B cell (primary cell): ENCODE measurements at regions not wholly inside any gene's neighbourhood (a gene's known extent, or its start where the extent isn't known, plus 50 kb on each side); places are given as distances from the start of the nearest gene placed in this dataset.

Source experiments
- ATAC-seq: fragments of 200-7000 bp; cut with Tn5 transposase; one replicate; pipeline ENCODE4 v1.10.0; 2021; ENCODE audit warnings: low read depth, mild to moderate bottlenecking, moderate number of reproducible peaks, moderate library complexity
- CTCF ChIA-PET: fragments of 350-600 bp; sonication (Branson Sonifier 250); formaldehyde crosslinking; loops from one replicate; lab custom pipeline; 2021; ENCODE audit warnings: antibody characterized with exemption, inconsistent platforms; lab: Charles Lee
- POLR2A ChIA-PET: fragments of 350-600 bp; sonication (Branson Sonifier 250); formaldehyde crosslinking; loops from one replicate; lab custom pipeline; 2021; ENCODE audit warnings: antibody characterized with exemption; lab: Charles Lee
- DNase-seq: peaks from one replicate; pipeline ENCODE4 v3.0.0; 2013
- H2AFZ ChIP-seq: 2 replicates; pipeline ENCODE4 v1.6.1; 2012; ENCODE audit warnings: mild to moderate bottlenecking, low read depth, low read length; ENCODE audit not compliant: insufficient read depth, poor library complexity, severe bottlenecking
- H3K27ac ChIP-seq, 2 donors: 1 replicate in 1 of 2; 2 replicates in 1 of 2; pipeline ENCODE4 v1.5.1; 2012 to 2013; ENCODE audit warnings: low read length in 2 of 2, mild to moderate bottlenecking in 2 of 2, moderate library complexity in 1 of 2
- H3K27me3 ChIP-seq, 4 experiments: fragments of 200-600 bp in 1 of 4; sonication (generic) in 1 of 4; replicated peaks in 1 of 4; 1 replicate in 2 of 4; 2 replicates in 2 of 4; pipeline versions ENCODE4 v1.6.1 to v1.7.0; 2013 to 2016; ENCODE audit warnings: low read length in 3 of 4, mild to moderate bottlenecking in 2 of 4, mixed read lengths in 1 of 4, moderate library complexity in 1 of 4; ENCODE audit not compliant: insufficient read depth in 4 of 4, control insufficient read depth in 3 of 4; ENCODE audit errors: control extremely low read depth in 1 of 4
- H3K36me3 ChIP-seq, 2 experiments: replicated peaks in 1 of 2; 1 replicate in 1 of 2; 2 replicates in 1 of 2; pipeline versions ENCODE4 v1.6.1 to v1.7.1; 2013; ENCODE audit warnings: low read length in 1 of 2; ENCODE audit not compliant: insufficient read depth in 2 of 2, control insufficient read depth in 1 of 2; ENCODE audit errors: control extremely low read depth in 1 of 2, extremely low read depth in 1 of 2
- H3K4me1 ChIP-seq, 2 donors: fragments of 200-600 bp in 1 of 2; sonication (generic) in 1 of 2; 1 replicate in 1 of 2; 2 replicates in 1 of 2; pipeline versions ENCODE4 v1.5.1 to v1.6.1; 2013 to 2017; ENCODE audit warnings: low read length in 2 of 2; ENCODE audit not compliant: control insufficient read depth in 2 of 2, insufficient read depth in 2 of 2
- H3K4me2 ChIP-seq: replicated peaks from 2 replicates; pipeline ENCODE3; 2012; ENCODE audit warnings: mild to moderate bottlenecking, low read depth, low read length; ENCODE audit not compliant: poor library complexity, severe bottlenecking
- H3K4me3 ChIP-seq, 5 experiments: fragments of 200-600 bp in 1 of 5; sonication (generic) in 1 of 5; 1 replicate in 3 of 5; 2 replicates in 2 of 5; pipeline versions ENCODE4 v1.5.1 to v1.7.0; 2011 to 2016; ENCODE audit warnings: low read length in 4 of 5, mild to moderate bottlenecking in 4 of 5, low read depth in 2 of 5, control low read depth in 1 of 5, moderate library complexity in 1 of 5; ENCODE audit not compliant: insufficient read depth in 1 of 5; ENCODE audit errors: control extremely low read depth in 1 of 5, extremely low read depth in 1 of 5
- H3K79me2 ChIP-seq: fragments of 200-600 bp; sonication (generic); one replicate; pipeline ENCODE4 v1.6.0; 2016; ENCODE audit warnings: low read length; ENCODE audit not compliant: control insufficient read depth, insufficient read depth
- H3K9ac ChIP-seq: fragments of 200-600 bp; sonication (generic); 2 replicates; pipeline ENCODE4 v1.6.1; 2017; ENCODE audit warnings: mild to moderate bottlenecking, low read length, moderate library complexity
- H3K9me3 ChIP-seq, 3 donors: one replicate each; pipeline versions ENCODE4 v1.6.1 to v1.7.1; 2013; ENCODE audit warnings: low read length in 2 of 3; ENCODE audit not compliant: control insufficient read depth in 2 of 3, insufficient read depth in 1 of 3; ENCODE audit errors: control extremely low read depth in 1 of 3
- H4K20me1 ChIP-seq: 2 replicates; pipeline ENCODE4 v1.6.0; 2012; ENCODE audit warnings: mild to moderate bottlenecking, low read length; ENCODE audit not compliant: insufficient read depth, control insufficient read depth, poor library complexity, severe bottlenecking
- H3K27ac Mint-ChIP-seq: one replicate; pipeline ENCODE4 v1.8.0; 2021; ENCODE audit warnings: mixed read lengths
- H3K27me3 Mint-ChIP-seq: one replicate; pipeline ENCODE4 v1.8.0; 2021; ENCODE audit warnings: mixed read lengths
- H3K4me1 Mint-ChIP-seq: one replicate; pipeline ENCODE4 v1.8.0; 2021; ENCODE audit warnings: mixed read lengths
- H3K4me3 Mint-ChIP-seq: one replicate; pipeline ENCODE4 v1.8.0; 2021; ENCODE audit warnings: mixed read lengths
- H3K9me3 Mint-ChIP-seq: one replicate; pipeline ENCODE4 v1.8.0; 2022; ENCODE audit warnings: mixed read lengths; ENCODE audit not compliant: insufficient read depth
- CTCF ChIP-seq: fragments of 200-600 bp; IDR thresholded peaks from one replicate; pipeline ENCODE4 v1.8.0; 2022; ENCODE audit warnings: antibody characterized with exemption, mild to moderate bottlenecking
- EZH2 ChIP-seq: IDR thresholded peaks from 2 replicates; pipeline ENCODE4 v1.6.1; 2012; ENCODE audit warnings: borderline replicate concordance, low read depth, mild to moderate bottlenecking, moderate library complexity, low read length; ENCODE audit not compliant: insufficient read depth, poor library complexity, severe bottlenecking
- WGBS: methylation state at CpG from one replicate; pipeline ENCODE4 v1.1.5; 2013; ENCODE audit warnings: missing lambda C conversion rate; ENCODE audit not compliant: insufficient coverage; 5-methylcytosine and 5-hydroxymethylcytosine counted together
- intact Hi-C: fragments of 100-400 bp; cut with micrococcal nuclease; formaldehyde crosslinking; loops from one replicate; pipeline ENCODE4 v1.10.0; 2022

GRCh38 chr5:14060218-14060617, 82.9 kb upstream of the TRIO start:
- Histone ChIP-seq H3K79me2 (no peaks in the 10 kb centered on the region), H3K9ac (no peak overlapping the region), H4K20me1 (no peaks in the 10 kb centered on the region), H3K27ac (no peak overlapping the region), H3K9me3 (peaks cover 0 to 7% (median 0%) of the 10 kb centered on the region in 3 donors), H3K36me3 (no peaks in the 10 kb centered on the region), H3K4me1 (no peaks in the 10 kb centered on the region), H3K27me3 (peaks cover 0 to 6% (median 0%) of the 10 kb centered on the region in 4 experiments), H2AFZ (no peak overlapping the region), H3K4me3 (no peak overlapping the region), H3K4me2 (no peak overlapping the region)
- peaks cover 13% of the 10 kb centered on the region for H3K27me3 Mint-ChIP-seq
- H3K4me3 Mint-ChIP-seq: no peak overlapping the region
- WGBS: 94% methylated on average over 2 of the region's 3 CpGs
- ATAC-seq (no peak), DNase-seq (no peak)
- TF ChIP-seq CTCF (no peak), EZH2 (no peak)
- no peak overlapping the region for H3K27ac Mint-ChIP-seq
- H3K9me3 Mint-ChIP-seq: no peaks in the 10 kb centered on the region
- ChIA-PET CTCF (no interaction called here), POLR2A (no interaction called here)
- intact Hi-C loops: no loop called here
- H3K4me1 Mint-ChIP-seq: no peaks in the 10 kb centered on the region

GRCh38 chr5:14059810-14060209, 83.3 kb upstream of the TRIO start:
- ChIA-PET POLR2A (no interaction called here), CTCF (no interaction called here)
- H3K27me3 Mint-ChIP-seq: peaks cover 11% of the 10 kb centered on the region
- WGBS: 100% methylated on average over 2 of the region's 2 CpGs
- Histone ChIP-seq H3K27me3 (peaks cover 0 to 10% (median 0%) of the 10 kb centered on the region in 4 experiments), H3K9ac (no peak overlapping the region), H3K79me2 (no peaks in the 10 kb centered on the region), H3K4me1 (no peaks in the 10 kb centered on the region), H3K27ac (no peak overlapping the region), H2AFZ (no peak overlapping the region), H4K20me1 (no peaks in the 10 kb centered on the region), H3K4me3 (no peak overlapping the region), H3K36me3 (no peaks in the 10 kb centered on the region), H3K9me3 (peaks cover 0 to 7% (median 0%) of the 10 kb centered on the region in 3 donors), H3K4me2 (no peak overlapping the region)
- intact Hi-C loops: no loop called here
- DNase-seq: no peak
- H3K4me3 Mint-ChIP-seq: no peak overlapping the region
- TF ChIP-seq CTCF (no peak), EZH2 (no peak)
- ATAC-seq: no peak
- no peak overlapping the region for H3K27ac Mint-ChIP-seq
- no peaks in the 10 kb centered on the region for H3K9me3 Mint-ChIP-seq
- H3K4me1 Mint-ChIP-seq: no peaks in the 10 kb centered on the region
